ENCODE measurements at regions not wholly inside any gene's neighbourhood (a gene's known extent, or its start where the extent isn't known, plus 50 kb on each side); places are given as distances from the start of the nearest gene placed in this dataset.
A peak's percentile ranks its signal among the peaks of the same experiment; 100 is the strongest.

DNA sequence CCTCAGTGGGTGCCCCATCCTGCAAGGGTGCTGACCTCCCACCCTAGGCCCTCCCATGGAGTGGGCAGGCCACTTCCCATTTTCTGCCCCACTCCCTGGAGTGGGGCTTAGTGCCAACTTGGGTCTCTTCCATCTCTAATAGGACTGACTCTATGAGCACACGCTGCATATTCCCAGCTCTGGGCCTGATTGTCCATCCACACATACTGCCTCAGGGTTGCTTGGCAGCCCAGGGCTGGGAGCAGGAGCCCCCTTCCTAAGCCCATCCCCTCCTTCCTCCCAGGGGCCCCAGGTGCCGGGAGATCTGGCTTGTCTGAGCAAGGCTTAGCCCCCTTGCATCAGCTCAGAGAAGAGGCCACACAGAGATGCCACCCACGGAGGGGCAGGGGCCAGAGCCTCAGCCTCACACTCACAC is 55.1 kb downstream of the PJA1 start:
- TF ChIP-seq, protein P1, sequence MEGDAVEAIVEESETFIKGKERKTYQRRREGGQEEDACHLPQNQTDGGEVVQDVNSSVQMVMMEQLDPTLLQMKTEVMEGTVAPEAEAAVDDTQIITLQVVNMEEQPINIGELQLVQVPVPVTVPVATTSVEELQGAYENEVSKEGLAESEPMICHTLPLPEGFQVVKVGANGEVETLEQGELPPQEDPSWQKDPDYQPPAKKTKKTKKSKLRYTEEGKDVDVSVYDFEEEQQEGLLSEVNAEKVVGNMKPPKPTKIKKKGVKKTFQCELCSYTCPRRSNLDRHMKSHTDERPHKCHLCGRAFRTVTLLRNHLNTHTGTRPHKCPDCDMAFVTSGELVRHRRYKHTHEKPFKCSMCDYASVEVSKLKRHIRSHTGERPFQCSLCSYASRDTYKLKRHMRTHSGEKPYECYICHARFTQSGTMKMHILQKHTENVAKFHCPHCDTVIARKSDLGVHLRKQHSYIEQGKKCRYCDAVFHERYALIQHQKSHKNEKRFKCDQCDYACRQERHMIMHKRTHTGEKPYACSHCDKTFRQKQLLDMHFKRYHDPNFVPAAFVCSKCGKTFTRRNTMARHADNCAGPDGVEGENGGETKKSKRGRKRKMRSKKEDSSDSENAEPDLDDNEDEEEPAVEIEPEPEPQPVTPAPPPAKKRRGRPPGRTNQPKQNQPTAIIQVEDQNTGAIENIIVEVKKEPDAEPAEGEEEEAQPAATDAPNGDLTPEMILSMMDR (conservative IDR thresholded peaks at IDR 0.05): no peak
- no peak overlapping the region for H3K4me3 Mint-ChIP-seq

DNA sequence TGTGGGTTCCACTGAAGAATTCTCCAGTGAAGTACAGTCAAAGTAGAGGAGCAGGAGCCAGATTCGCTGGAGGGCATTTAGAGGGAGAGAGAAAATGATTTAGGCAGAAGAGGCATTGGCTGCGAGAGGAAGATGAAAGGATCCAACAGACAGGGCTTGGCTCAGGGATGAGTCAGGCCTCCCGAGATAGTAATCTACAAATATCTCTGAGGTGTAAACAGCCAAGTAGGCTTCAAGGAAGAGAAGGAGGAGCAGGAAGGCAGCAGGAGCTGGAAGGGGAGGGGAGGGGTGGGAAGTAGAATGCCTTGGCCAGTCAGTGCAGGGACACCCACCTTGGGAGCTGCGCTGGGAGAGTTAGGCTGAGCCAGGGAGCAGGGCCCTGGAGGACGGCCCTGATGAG is 55.5 kb downstream of the PJA1 start:
- Mint-ChIP-seq H3K4me3 (no peak overlapping the region), H3K4me1 (peaks cover 29% of the 10 kb centered on the region), H3K27me3 (ENCODE audit: low read depth) (no peaks in the 10 kb centered on the region), H3K9me3 (no peaks in the 10 kb centered on the region), H3K27ac (ENCODE audit: unreplicated experiment) (no peak overlapping the region), H3K36me3 (ENCODE audit: low read depth) (no peaks in the 10 kb centered on the region)
- TF ChIP-seq, protein P1 (conservative IDR thresholded peaks at IDR 0.05): no peak
- DNase-seq (ENCODE audit: low read depth, low spot score): no peak

More for the DNA sequence above, 55.1 kb downstream of the PJA1 start:
- no peak for DNase-seq (ENCODE audit: low read depth, low spot score)
- Mint-ChIP-seq H3K27me3 (ENCODE audit: low read depth) (no peaks in the 10 kb centered on the region), H3K9me3 (no peaks in the 10 kb centered on the region), H3K27ac (ENCODE audit: unreplicated experiment) (peak overlapping the region; percentile 35), H3K4me1 (peaks cover 29% of the 10 kb centered on the region), H3K36me3 (ENCODE audit: low read depth) (no peaks in the 10 kb centered on the region)

DNA sequence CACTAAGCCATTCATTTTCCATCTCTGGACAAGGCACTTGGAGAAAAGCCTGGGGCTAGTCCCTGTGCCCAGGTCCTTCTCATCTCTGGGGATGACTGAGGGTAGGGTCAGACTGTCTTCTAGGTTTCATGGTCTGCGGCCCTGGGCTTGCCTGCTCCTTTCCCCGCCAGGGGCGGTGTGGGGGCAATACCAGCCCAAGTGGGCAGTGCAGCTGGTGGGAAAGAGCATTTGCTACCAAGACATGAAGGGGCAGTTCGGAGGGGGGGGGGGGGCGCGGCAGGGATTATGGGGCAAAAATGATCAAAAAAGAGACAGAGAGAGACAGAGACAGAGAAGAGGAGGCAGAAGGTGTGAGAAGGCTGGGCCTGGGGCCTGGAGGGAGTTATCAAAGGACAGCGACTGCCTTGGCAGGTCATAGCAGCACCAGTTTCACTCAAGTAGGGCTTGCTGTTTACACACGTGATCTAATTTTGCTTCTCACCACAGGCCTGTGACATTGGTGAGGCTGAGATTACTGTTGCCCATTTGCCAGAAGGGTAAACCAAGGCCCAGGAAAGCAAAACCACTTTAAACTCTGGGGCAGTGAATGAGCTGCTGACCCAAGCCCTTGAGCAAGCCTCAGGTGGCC is 56.1 kb downstream of the PJA1 start:
- no peaks in the 10 kb centered on the region for H3K36me3 Mint-ChIP-seq (ENCODE audit: low read depth)
- no peak overlapping the region for H3K27ac Mint-ChIP-seq (ENCODE audit: unreplicated experiment)
- H3K4me3 Mint-ChIP-seq: no peak overlapping the region
- H3K27me3 Mint-ChIP-seq (ENCODE audit: low read depth): no peaks in the 10 kb centered on the region
- no peak for DNase-seq (ENCODE audit: low read depth, low spot score)
- H3K4me1 Mint-ChIP-seq: peaks cover 29% of the 10 kb centered on the region
- H3K9me3 Mint-ChIP-seq: no peaks in the 10 kb centered on the region
- TF ChIP-seq, protein P1 (conservative IDR thresholded peaks at IDR 0.05): no peak

DNA sequence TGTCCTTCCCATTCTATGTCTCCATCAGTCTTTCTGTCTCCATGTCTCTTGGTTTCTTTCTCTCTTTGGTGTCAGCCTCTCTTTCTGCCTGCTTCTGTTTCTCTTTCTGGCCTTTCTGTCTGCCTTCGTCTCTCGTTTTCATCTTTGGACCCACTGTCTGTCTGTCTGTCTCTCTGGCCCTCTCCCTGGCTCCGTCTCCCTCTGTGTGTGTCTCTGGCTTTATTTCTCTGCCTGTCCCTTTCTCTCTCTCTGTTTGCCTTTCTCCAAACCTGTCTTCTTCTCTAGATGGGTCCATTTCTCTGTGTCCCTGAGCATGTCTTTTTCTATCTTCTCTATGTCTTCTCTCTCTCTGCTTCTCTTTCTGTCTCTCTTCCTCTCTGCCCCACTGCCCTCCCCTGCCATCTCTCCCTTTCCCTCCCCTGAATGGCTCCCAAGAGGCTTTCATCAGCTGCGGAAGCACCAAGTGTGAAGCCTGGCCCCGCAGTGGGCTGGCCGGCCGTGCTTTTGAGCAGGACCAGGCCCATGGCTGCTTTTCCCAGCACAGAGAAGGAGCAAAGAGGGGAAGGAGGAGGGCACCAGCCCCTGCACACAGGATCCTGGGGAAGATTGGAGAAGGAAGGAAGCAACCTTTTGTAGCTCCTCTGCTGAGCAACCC is 57.4 kb downstream of the PJA1 start:
- Mint-ChIP-seq H3K27me3 (ENCODE audit: low read depth) (no peaks in the 10 kb centered on the region), H3K27ac (ENCODE audit: unreplicated experiment) (peak overlapping the region; percentile 76), H3K4me1 (peaks cover 34% of the 10 kb centered on the region), H3K9me3 (no peaks in the 10 kb centered on the region), H3K4me3 (no peak overlapping the region), H3K36me3 (ENCODE audit: low read depth) (no peaks in the 10 kb centered on the region)
- DNase-seq (ENCODE audit: low read depth, low spot score): no peak
- TF ChIP-seq, protein P1 (conservative IDR thresholded peaks at IDR 0.05): no peak

DNA sequence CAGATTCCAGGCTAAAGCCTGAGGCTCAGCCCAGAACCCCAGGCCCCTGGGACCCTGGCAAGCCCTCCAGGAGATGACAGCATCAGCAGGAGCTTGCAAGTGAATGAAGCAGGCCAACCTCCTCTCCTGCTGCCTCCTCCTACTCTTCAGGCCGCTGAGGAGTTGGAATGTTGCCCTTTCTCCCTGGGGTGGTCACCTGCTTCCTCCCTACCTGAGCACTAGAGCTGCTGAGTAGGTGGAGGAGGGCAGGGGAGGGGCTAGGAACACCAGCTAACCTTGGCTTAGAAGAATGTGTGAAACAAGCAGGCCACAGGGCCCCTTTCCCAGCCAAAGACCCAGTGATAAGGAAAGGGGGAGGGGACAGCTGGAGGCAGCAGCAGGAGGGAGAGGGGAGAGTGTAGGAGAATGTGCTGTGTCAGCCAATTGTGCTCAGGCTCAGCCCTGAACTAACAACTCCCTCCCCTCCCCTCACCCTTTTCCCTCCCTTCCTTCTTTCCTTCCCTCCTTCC is 58.0 kb downstream of the PJA1 start:
- Mint-ChIP-seq H3K27me3 (ENCODE audit: low read depth) (no peaks in the 10 kb centered on the region), H3K36me3 (ENCODE audit: low read depth) (no peaks in the 10 kb centered on the region), H3K4me3 (no peak overlapping the region), H3K9me3 (no peaks in the 10 kb centered on the region), H3K27ac (ENCODE audit: unreplicated experiment) (peak overlapping the region; percentile 86), H3K4me1 (peaks cover 40% of the 10 kb centered on the region)
- TF ChIP-seq, protein P1 (conservative IDR thresholded peaks at IDR 0.05): no peak
- DNase-seq (ENCODE audit: low read depth, low spot score): no peak
